Loucy (cell line): ENCODE measurements at regions not wholly inside any gene's neighbourhood (a gene's known extent, or its start where the extent isn't known, plus 50 kb on each side); places are given as distances from the start of the nearest gene placed in this dataset.
A peak's percentile ranks its signal among the peaks of the same experiment; 100 is the strongest.

ENCODE experiments used
- H2AFZ ChIP-seq: fragments of 200-600 bp; sonication (generic); 2 replicates; pipeline ENCODE4 v1.6.0; 2016; ENCODE audit warnings: antibody characterized with exemption, mild to moderate bottlenecking, low read length, moderate library complexity
- H3F3A ChIP-seq: fragments of 200-600 bp; 2 replicates; pipeline ENCODE4 v1.6.0; 2016; ENCODE audit warnings: antibody characterized with exemption, low read depth, mild to moderate bottlenecking
- H3K27me3 ChIP-seq: fragments of 200-600 bp; sonication (generic); 2 replicates; pipeline ENCODE4 v1.6.1; 2014; ENCODE audit warnings: low read length, mild to moderate bottlenecking; ENCODE audit not compliant: insufficient read depth, poor library complexity, severe bottlenecking
- H3K36me3 ChIP-seq: fragments of 200-600 bp; sonication (generic); 2 replicates; pipeline ENCODE4 v1.6.1; 2016; ENCODE audit warnings: low read length; ENCODE audit not compliant: insufficient read depth
- H3K4me1 ChIP-seq: fragments of 200-600 bp; sonication (generic); 2 replicates; pipeline ENCODE4 v1.5.1; 2014; ENCODE audit warnings: low read length, mild to moderate bottlenecking; ENCODE audit not compliant: insufficient read depth, poor library complexity, severe bottlenecking
- H3K4me2 ChIP-seq: fragments of 200-600 bp; sonication (generic); 2 replicates; pipeline ENCODE4 v1.6.0; 2014; ENCODE audit warnings: antibody characterized with exemption, low read length, low read depth, mild to moderate bottlenecking; ENCODE audit not compliant: poor library complexity, severe bottlenecking
- H3K4me3 ChIP-seq: fragments of 200-600 bp; sonication (generic); 2 replicates; pipeline ENCODE4 v1.5.1; 2014; ENCODE audit warnings: low read length, mild to moderate bottlenecking, mixed read lengths; ENCODE audit not compliant: poor library complexity, severe bottlenecking
- H3K79me2 ChIP-seq: fragments of 200-600 bp; sonication (generic); 2 replicates; pipeline ENCODE4 v1.6.1; 2014; ENCODE audit warnings: low read length; ENCODE audit not compliant: insufficient read depth
- H3K9ac ChIP-seq: fragments of 200-600 bp; sonication (generic); 2 replicates; pipeline ENCODE4 v1.6.0; 2014; ENCODE audit warnings: mild to moderate bottlenecking, low read depth, low read length, moderate library complexity; ENCODE audit not compliant: poor library complexity, severe bottlenecking
- H3K9me2 ChIP-seq: fragments of 200-600 bp; sonication (generic); replicated peaks from 2 replicates; pipeline ENCODE4 v1.6.1; 2016; ENCODE audit warnings: low read depth, low read length, mixed read lengths
- H3K9me3 ChIP-seq: fragments of 200-600 bp; sonication (generic); 2 replicates; pipeline ENCODE4 v1.6.1; 2014; ENCODE audit warnings: mild to moderate bottlenecking, antibody characterized with exemption, low read length, low read depth; ENCODE audit not compliant: insufficient read depth
- H4K20me1 ChIP-seq: fragments of 200-600 bp; sonication (generic); 2 replicates; pipeline ENCODE4 v1.6.0; 2014; ENCODE audit warnings: antibody characterized with exemption, low read length, mild to moderate bottlenecking; ENCODE audit not compliant: insufficient read depth, poor library complexity, severe bottlenecking
- EZH2phosphoT487 ChIP-seq: fragments of 200-600 bp; IDR thresholded peaks from 2 replicates; pipeline ENCODE4 v1.6.1; 2018; ENCODE audit warnings: antibody characterized with exemption, mild to moderate bottlenecking, moderate library complexity, borderline replicate concordance
- TF ChIP-seq, protein P1 (sequence below): fragments of 200-600 bp; sonication (generic); conservative IDR thresholded peaks from 2 replicates; pipeline ENCODE4 v1.5.1; 2014; ENCODE audit warnings: mild to moderate bottlenecking, antibody characterized with exemption, low read length

DNA sequence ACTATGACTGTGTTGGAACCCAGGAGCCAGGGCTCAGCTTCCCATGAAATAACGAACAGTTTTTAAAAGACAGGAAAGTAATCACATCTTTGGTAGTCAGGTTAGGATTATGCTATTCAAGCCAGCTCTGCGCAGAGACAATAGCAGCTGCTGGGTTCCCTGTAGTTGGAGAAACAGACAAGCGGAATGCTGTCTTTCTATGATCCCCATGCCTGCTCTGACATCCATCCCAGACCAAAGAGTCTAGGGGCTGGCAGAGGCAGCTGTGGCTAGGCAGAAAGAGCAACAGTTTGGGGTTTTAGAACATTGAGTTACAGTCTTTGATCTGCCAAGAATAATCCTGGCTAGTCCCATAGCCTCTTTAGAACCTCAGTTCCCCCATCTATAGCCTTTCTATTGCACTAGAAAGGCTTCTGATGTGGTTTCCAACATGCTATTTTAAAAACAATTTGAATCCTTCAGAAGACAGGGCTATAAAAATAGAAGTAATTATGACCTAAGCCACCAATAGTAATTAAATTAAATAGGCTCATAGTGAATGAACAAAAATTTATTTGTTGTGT, 146.8 kb downstream of the MTX2 start:
- no peak overlapping the region for H3K9ac ChIP-seq
- H3F3A ChIP-seq: no peaks in the 10 kb centered on the region
- peaks cover 10% of the 10 kb centered on the region for H3K4me1 ChIP-seq
- H3K4me3 ChIP-seq: no peak overlapping the region
- TF ChIP-seq, protein P1, sequence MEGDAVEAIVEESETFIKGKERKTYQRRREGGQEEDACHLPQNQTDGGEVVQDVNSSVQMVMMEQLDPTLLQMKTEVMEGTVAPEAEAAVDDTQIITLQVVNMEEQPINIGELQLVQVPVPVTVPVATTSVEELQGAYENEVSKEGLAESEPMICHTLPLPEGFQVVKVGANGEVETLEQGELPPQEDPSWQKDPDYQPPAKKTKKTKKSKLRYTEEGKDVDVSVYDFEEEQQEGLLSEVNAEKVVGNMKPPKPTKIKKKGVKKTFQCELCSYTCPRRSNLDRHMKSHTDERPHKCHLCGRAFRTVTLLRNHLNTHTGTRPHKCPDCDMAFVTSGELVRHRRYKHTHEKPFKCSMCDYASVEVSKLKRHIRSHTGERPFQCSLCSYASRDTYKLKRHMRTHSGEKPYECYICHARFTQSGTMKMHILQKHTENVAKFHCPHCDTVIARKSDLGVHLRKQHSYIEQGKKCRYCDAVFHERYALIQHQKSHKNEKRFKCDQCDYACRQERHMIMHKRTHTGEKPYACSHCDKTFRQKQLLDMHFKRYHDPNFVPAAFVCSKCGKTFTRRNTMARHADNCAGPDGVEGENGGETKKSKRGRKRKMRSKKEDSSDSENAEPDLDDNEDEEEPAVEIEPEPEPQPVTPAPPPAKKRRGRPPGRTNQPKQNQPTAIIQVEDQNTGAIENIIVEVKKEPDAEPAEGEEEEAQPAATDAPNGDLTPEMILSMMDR: no peak
- TF ChIP-seq EZH2phosphoT487: no peak
- H3K27me3 ChIP-seq: peaks cover 45% of the 10 kb centered on the region
- H4K20me1 ChIP-seq: no peaks in the 10 kb centered on the region
- H3K9me2 ChIP-seq: no peaks in the 10 kb centered on the region
- no peaks in the 10 kb centered on the region for H3K79me2 ChIP-seq
- no peak overlapping the region for H2AFZ ChIP-seq
- peak overlapping the region; percentile 13 for H3K4me2 ChIP-seq
- H3K36me3 ChIP-seq: no peaks in the 10 kb centered on the region
- no peaks in the 10 kb centered on the region for H3K9me3 ChIP-seq

DNA sequence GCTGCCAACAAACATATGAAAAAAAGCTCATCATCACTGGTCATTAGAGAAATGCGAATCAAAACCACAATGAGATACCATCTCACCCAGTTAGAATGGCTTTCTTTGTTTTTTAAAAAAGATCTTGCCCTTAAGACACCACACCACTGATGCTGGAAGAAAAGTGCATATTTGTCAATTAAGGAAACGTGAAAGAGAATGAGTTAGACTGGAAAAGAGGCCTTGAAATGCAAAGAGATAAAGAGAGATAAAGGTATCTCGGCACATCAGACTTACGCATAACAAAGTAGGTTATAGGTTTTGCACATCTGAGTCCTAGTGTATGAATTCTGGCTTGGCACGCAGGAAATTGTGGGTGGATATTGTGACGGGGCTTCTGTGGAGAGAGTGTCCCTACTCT, 149.5 kb downstream of the MTX2 start:
- H3K36me3 ChIP-seq: no peaks in the 10 kb centered on the region
- H3K79me2 ChIP-seq: no peaks in the 10 kb centered on the region
- H3K9me3 ChIP-seq: no peaks in the 10 kb centered on the region
- H3F3A ChIP-seq: no peaks in the 10 kb centered on the region
- no peak overlapping the region for H2AFZ ChIP-seq
- no peaks in the 10 kb centered on the region for H3K9me2 ChIP-seq
- peaks cover 29% of the 10 kb centered on the region for H3K27me3 ChIP-seq
- H3K9ac ChIP-seq: no peak overlapping the region
- H3K4me2 ChIP-seq: no peak overlapping the region
- TF ChIP-seq, protein P1: no peak
- TF ChIP-seq EZH2phosphoT487: no peak
- H4K20me1 ChIP-seq: no peaks in the 10 kb centered on the region
- H3K4me1 ChIP-seq: peaks cover 10% of the 10 kb centered on the region
- H3K4me3 ChIP-seq: no peak overlapping the region

DNA sequence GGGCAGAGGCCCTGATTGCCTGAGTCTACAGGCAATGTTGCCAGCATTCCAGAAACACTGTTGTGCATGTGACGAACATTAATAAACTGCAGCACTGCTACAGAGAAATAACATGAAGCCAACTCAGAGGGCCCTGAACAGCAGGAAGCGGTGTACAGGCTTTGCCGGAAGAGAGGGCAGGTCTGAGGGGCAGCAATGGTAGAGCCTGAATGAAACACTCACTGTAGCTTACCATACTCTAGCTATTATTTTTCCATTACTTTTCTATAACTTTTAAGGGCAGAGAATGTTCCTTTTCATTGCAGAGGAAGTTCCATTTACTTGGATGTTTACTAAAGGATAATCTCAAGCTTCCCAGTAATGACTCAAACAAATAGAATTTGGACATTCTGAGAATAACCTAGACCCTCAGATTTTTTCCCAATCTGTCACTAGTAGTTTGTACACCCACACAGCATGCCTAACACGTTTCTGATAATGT, 150.4 kb downstream of the MTX2 start:
- H3K36me3 ChIP-seq: no peaks in the 10 kb centered on the region
- no peaks in the 10 kb centered on the region for H3K9me3 ChIP-seq
- no peaks in the 10 kb centered on the region for H4K20me1 ChIP-seq
- H2AFZ ChIP-seq: no peak overlapping the region
- no peak overlapping the region for H3K4me2 ChIP-seq
- H3K4me3 ChIP-seq: no peak overlapping the region
- no peaks in the 10 kb centered on the region for H3K9me2 ChIP-seq
- peaks cover 21% of the 10 kb centered on the region for H3K27me3 ChIP-seq
- no peaks in the 10 kb centered on the region for H3K79me2 ChIP-seq
- no peak for TF ChIP-seq EZH2phosphoT487
- H3K4me1 ChIP-seq: peaks cover 10% of the 10 kb centered on the region
- no peak overlapping the region for H3K9ac ChIP-seq
- no peaks in the 10 kb centered on the region for H3F3A ChIP-seq
